H1 (cell line): ENCODE measurements at regions not wholly inside any gene's neighbourhood (a gene's known extent, or its start where the extent isn't known, plus 50 kb on each side); places are given as distances from the start of the nearest gene placed in this dataset.

Source experiments
- CTCF ChIA-PET: fragments of 300-600 bp; sonication (Branson Sonifier 250); formaldehyde crosslinking; loops from one replicate; lab custom pipeline; 2021; ENCODE audit not compliant: partially characterized antibody; lab: Charles Lee
- POLR2A ChIA-PET: fragments of 300-600 bp; sonication (Branson Sonifier 250); formaldehyde crosslinking; loops from one replicate; lab custom pipeline; 2021; ENCODE audit warnings: inconsistent platforms; ENCODE audit not compliant: partially characterized antibody; lab: Charles Lee
- DNase-seq, 2 experiments: peaks; one replicate each; pipeline versions ENCODE4 v3.0.0 to v3.0.0-alpha.2; 2010 to 2022; ENCODE audit warnings: low spot score in 2 of 2, low read depth in 1 of 2, mixed read lengths in 1 of 2
- FAIRE-seq: peaks from 2 replicates; lab custom pipeline; 2011; peaks lifted over from hg19 to GRCh38; lab: Jason Lieb, UNC
- H2AFZ ChIP-seq: 2 replicates; pipeline ENCODE4 v1.8.1; 2012; ENCODE audit warnings: low read length, inconsistent platforms
- H2AK5ac ChIP-seq: 2 replicates; pipeline ENCODE4 v1.6.1; 2013; ENCODE audit warnings: low read depth, low read length
- H2BK120ac ChIP-seq: replicated peaks from 2 replicates; pipeline ENCODE3; 2013; ENCODE audit warnings: low read depth, low read length, inconsistent platforms
- H2BK12ac ChIP-seq: 2 replicates; pipeline ENCODE4 v1.6.1; 2013; ENCODE audit warnings: low read depth, low read length
- H2BK15ac ChIP-seq: 2 replicates; pipeline ENCODE4 v1.6.1; 2013; ENCODE audit warnings: low read length
- H2BK20ac ChIP-seq: 2 replicates; pipeline ENCODE4 v1.6.1; 2013; ENCODE audit warnings: low read length
- H2BK5ac ChIP-seq: 2 replicates; pipeline ENCODE4 v1.6.1; 2013; ENCODE audit warnings: low read depth, low read length
- H3K14ac ChIP-seq: 2 replicates; pipeline ENCODE4 v1.6.1; 2013; ENCODE audit warnings: inconsistent platforms; ENCODE audit not compliant: insufficient read length
- H3K18ac ChIP-seq: 2 replicates; pipeline ENCODE4 v1.6.1; 2013; ENCODE audit warnings: low read length; ENCODE audit errors: extremely low read depth
- H3K23ac ChIP-seq: 2 replicates; pipeline ENCODE4 v1.6.1; 2013; ENCODE audit warnings: inconsistent platforms; ENCODE audit not compliant: insufficient read length
- H3K23me2 ChIP-seq: 2 replicates; pipeline ENCODE4 v1.6.1; 2013; ENCODE audit warnings: low read depth, low read length
- H3K27ac ChIP-seq: 2 replicates; pipeline ENCODE4 v1.6.1; 2011; ENCODE audit warnings: low read depth, low read length, inconsistent platforms
- H3K27me3 ChIP-seq, 4 experiments: replicated peaks in 1 of 4; 1 replicate in 1 of 4; 2 replicates in 3 of 4; pipeline versions ENCODE4 v1.6.1 to v1.8.1; 2011 to 2013; ENCODE audit warnings: low read length in 3 of 4, mild to moderate bottlenecking in 3 of 4, inconsistent platforms in 2 of 4, mixed read lengths in 2 of 4, moderate library complexity in 1 of 4; ENCODE audit not compliant: control insufficient read depth in 3 of 4, insufficient read depth in 3 of 4; ENCODE audit errors: extremely low read depth in 1 of 4
- H3K36me3 ChIP-seq, 4 experiments: 2 replicates each; pipeline versions ENCODE4 v1.6.1 to v1.8.1; 2011 to 2013; ENCODE audit warnings: mild to moderate bottlenecking in 4 of 4, low read length in 3 of 4, moderate library complexity in 2 of 4, control low read depth in 1 of 4, inconsistent platforms in 1 of 4; ENCODE audit not compliant: insufficient read depth in 4 of 4, control insufficient read depth in 2 of 4
- H3K4ac ChIP-seq: replicated peaks from 2 replicates; pipeline ENCODE3; 2013; ENCODE audit warnings: low read length, low read depth, mixed read lengths, inconsistent platforms; ENCODE audit not compliant: insufficient read length
- H3K4me1 ChIP-seq, 4 experiments: replicated peaks in 1 of 4; 1 replicate in 1 of 4; 2 replicates in 3 of 4; pipeline versions ENCODE4 v1.6.1 to v1.8.1; 2011 to 2013; ENCODE audit warnings: low read length in 3 of 4, inconsistent platforms in 2 of 4, mixed read lengths in 1 of 4; ENCODE audit not compliant: insufficient read depth in 4 of 4, control insufficient read depth in 3 of 4
- H3K4me2 ChIP-seq, 2 experiments: 2 replicates each; pipeline versions ENCODE4 v1.6.1 to v1.8.1; 2011 to 2013; ENCODE audit warnings: low read depth in 2 of 2, low read length in 2 of 2, control low read depth in 1 of 2, inconsistent platforms in 1 of 2, mild to moderate bottlenecking in 1 of 2; ENCODE audit not compliant: insufficient read depth in 1 of 2
- H3K4me3 ChIP-seq, 4 experiments: fragments of 200-600, 300-600 bp in 1 of 4; sonication (generic), shearing (Covaris generic), sonication (Bioruptor Twin) in 1 of 4; 2 replicates each; pipeline versions ENCODE4 v1.5.1 to v1.8.1; 2011 to 2016; ENCODE audit warnings: low read length in 4 of 4, low read depth in 3 of 4, control low read depth in 2 of 4, inconsistent platforms in 2 of 4, mild to moderate bottlenecking in 2 of 4, mixed read lengths in 1 of 4, moderate library complexity in 1 of 4; ENCODE audit not compliant: insufficient read depth in 2 of 4; ENCODE audit errors: extremely low read depth in 1 of 4
- H3K56ac ChIP-seq: replicated peaks from 2 replicates; pipeline ENCODE3; 2013; ENCODE audit warnings: low read depth, mild to moderate bottlenecking, mixed read lengths, low read length, inconsistent platforms; ENCODE audit not compliant: insufficient read length
- H3K79me1 ChIP-seq: 2 replicates; pipeline ENCODE4 v1.6.1; 2013; ENCODE audit warnings: low read depth, low read length, control low read depth
- H3K79me2 ChIP-seq, 2 experiments: 2 replicates each; pipeline versions ENCODE4 v1.6.1 to v1.8.1; 2012 to 2013; ENCODE audit warnings: low read length in 2 of 2, mild to moderate bottlenecking in 2 of 2, inconsistent platforms in 1 of 2; ENCODE audit not compliant: insufficient read depth in 2 of 2, control insufficient read depth in 1 of 2
- H3K9ac ChIP-seq, 4 experiments: replicated peaks in 1 of 4; 1 replicate in 1 of 4; 2 replicates in 3 of 4; pipeline versions ENCODE4 v1.6.1 to v1.8.1; 2011 to 2013; ENCODE audit warnings: low read depth in 3 of 4, low read length in 3 of 4, control low read depth in 2 of 4, mild to moderate bottlenecking in 2 of 4, moderate library complexity in 2 of 4, inconsistent platforms in 1 of 4; ENCODE audit errors: extremely low read depth in 1 of 4
- H3K9me3 ChIP-seq, 2 experiments: 2 replicates each; pipeline versions ENCODE4 v1.6.1 to v1.8.1; 2012 to 2013; ENCODE audit warnings: mild to moderate bottlenecking in 2 of 2, moderate library complexity in 2 of 2, control low read depth in 1 of 2, inconsistent platforms in 1 of 2, low read depth in 1 of 2, low read length in 1 of 2, mixed read lengths in 1 of 2; ENCODE audit not compliant: insufficient read depth in 2 of 2
- H4K20me1 ChIP-seq, 2 experiments: replicated peaks in 1 of 2; 2 replicates each; pipeline versions ENCODE3 to v1.8.1; 2011 to 2013; ENCODE audit warnings: inconsistent platforms in 2 of 2, low read length in 2 of 2, mild to moderate bottlenecking in 1 of 2; ENCODE audit not compliant: insufficient read depth in 2 of 2, control insufficient read depth in 1 of 2
- H4K5ac ChIP-seq: 2 replicates; pipeline ENCODE4 v1.6.1; 2013; ENCODE audit warnings: low read length, low read depth, mixed read lengths, inconsistent platforms; ENCODE audit not compliant: insufficient read length
- H4K8ac ChIP-seq: 2 replicates; pipeline ENCODE4 v1.8.0; 2013; ENCODE audit warnings: mild to moderate bottlenecking, moderate library complexity, low read length, inconsistent platforms; ENCODE audit not compliant: insufficient read depth; ENCODE audit errors: extremely low read depth
- H4K91ac ChIP-seq: replicated peaks from 2 replicates; pipeline ENCODE3; 2013; ENCODE audit warnings: low read length, mixed read lengths, inconsistent platforms; ENCODE audit not compliant: insufficient read length
- ATF3 ChIP-seq: IDR thresholded peaks from 2 replicates; pipeline ENCODE4 v1.6.1; 2011; ENCODE audit warnings: low read depth, mild to moderate bottlenecking, low read length; ENCODE audit not compliant: insufficient read depth
- CHD1 ChIP-seq: IDR thresholded peaks from 2 replicates; pipeline ENCODE4 v1.6.1; 2012; ENCODE audit warnings: low read depth, low read length, improper control_type of control experiment
- CTCF ChIP-seq, 3 experiments: IDR thresholded peaks; 1 replicate in 2 of 3; 2 replicates in 1 of 3; pipeline versions ENCODE4 v1.5.1 to v1.6.1; 2011; ENCODE audit warnings: low read length in 3 of 3, mild to moderate bottlenecking in 3 of 3, inconsistent platforms in 2 of 3, low read depth in 1 of 3, moderate library complexity in 1 of 3; ENCODE audit not compliant: insufficient read depth in 1 of 3; ENCODE audit errors: control extremely low read depth in 1 of 3
- HDAC2 ChIP-seq, 2 experiments: fragments of 300-600 bp in 1 of 2; sonication (generic) in 1 of 2; IDR thresholded peaks; 2 replicates each; pipeline ENCODE4 v1.6.1; 2011 to 2012; ENCODE audit warnings: low read depth in 2 of 2, low read length in 2 of 2, mild to moderate bottlenecking in 2 of 2, moderate library complexity in 2 of 2, borderline replicate concordance in 1 of 2, inconsistent platforms in 1 of 2
- JUND ChIP-seq: IDR thresholded peaks from 2 replicates; pipeline ENCODE4 v1.6.1; 2011; ENCODE audit warnings: mild to moderate bottlenecking, improper control_type of control experiment, low read length
- POLR2A ChIP-seq, 2 experiments: IDR thresholded peaks; 1 replicate in 1 of 2; 2 replicates in 1 of 2; pipeline ENCODE4 v1.6.1; 2011; ENCODE audit warnings: low read depth in 2 of 2, low read length in 2 of 2, mild to moderate bottlenecking in 2 of 2; ENCODE audit errors: control extremely low read depth in 1 of 2
- RBBP5 ChIP-seq: IDR thresholded peaks from 2 replicates; pipeline ENCODE4 v1.7.1; 2012; ENCODE audit warnings: low read depth, mild to moderate bottlenecking, inconsistent platforms, low read length, moderate library complexity, borderline replicate concordance
- RNF2 ChIP-seq: fragments of 200-900, 300-1000 bp; sonication (generic); IDR thresholded peaks from 2 replicates; pipeline ENCODE4 v1.7.1; 2016; ENCODE audit warnings: borderline replicate concordance, low read depth, mild to moderate bottlenecking, antibody characterized with exemption, low read length; ENCODE audit not compliant: poor library complexity, severe bottlenecking; ENCODE audit errors: missing control alignments
- RXRA ChIP-seq: IDR thresholded peaks from 2 replicates; pipeline ENCODE4 v1.6.1; 2011; ENCODE audit warnings: low read depth, mild to moderate bottlenecking, low read length, moderate library complexity; ENCODE audit not compliant: insufficient read depth
- TCF12 ChIP-seq: IDR thresholded peaks from 2 replicates; pipeline ENCODE4 v1.6.1; 2011; ENCODE audit warnings: low read depth, mild to moderate bottlenecking, low read length
- TEAD4 ChIP-seq: IDR thresholded peaks from 2 replicates; pipeline ENCODE4 v1.6.1; 2012; ENCODE audit warnings: low read depth, low read length, inconsistent platforms, mixed read lengths
- WGBS, 2 experiments: shearing (Covaris generic) in 1 of 2; methylation state at CpG; one replicate each; pipeline versions ENCODE4 v1.1.6 to v1.1.7; 2013 to 2015; ENCODE audit warnings: low lambda C conversion rate in 2 of 2, mixed read lengths in 2 of 2, inconsistent platforms in 1 of 2, low coverage in 1 of 2, missing lambda C conversion rate in 1 of 2; ENCODE audit not compliant: insufficient replicate concordance in 2 of 2, insufficient coverage in 1 of 2, insufficient read length in 1 of 2; ENCODE audit errors: extremely low coverage in 1 of 2, missing lambda C conversion rate in 1 of 2; 5-methylcytosine and 5-hydroxymethylcytosine counted together

- no peak overlapping the region for H3K4me2 ChIP-seq
- H4K8ac ChIP-seq = no peak overlapping the region
- no peak overlapping the region for H3K4ac ChIP-seq
- 100% methylated on average over 1 of the region's 1 CpG; no CpG with 5 or more reads in 1 of the 2 experiments for WGBS, 2 experiments
- no peaks in the 10 kb centered on the region for H3K36me3 ChIP-seq
- no peak overlapping the region for H3K18ac ChIP-seq
- ChIA-PET POLR2A (no interaction called here), CTCF (interaction anchor here (0.6 kb wide), 1 partner anchor 458 kb away, joined by 3 read pairs; no protein-coding TSS in a partner anchor)
- H4K91ac ChIP-seq = no peak overlapping the region
- H3K4me3 ChIP-seq = no peak overlapping the region
- no peaks in the 10 kb centered on the region for H3K9me3 ChIP-seq
- no peak overlapping the region for H4K5ac ChIP-seq
- H3K79me2 ChIP-seq = no peaks in the 10 kb centered on the region
- no peak overlapping the region for H3K27ac ChIP-seq
- no peak for FAIRE-seq
- H3K9ac ChIP-seq = no peak overlapping the region
- H2AK5ac ChIP-seq = no peak overlapping the region
- H2BK20ac ChIP-seq = no peak overlapping the region
- no peaks in the 10 kb centered on the region for H3K27me3 ChIP-seq
- no peaks in the 10 kb centered on the region for H3K79me1 ChIP-seq
- no peak for DNase-seq
- no peak overlapping the region for H2BK5ac ChIP-seq
- H2BK12ac ChIP-seq = no peak overlapping the region
- no peak overlapping the region for H3K14ac ChIP-seq
- no peaks in the 10 kb centered on the region for H3K4me1 ChIP-seq
- no peaks in the 10 kb centered on the region for H3K23me2 ChIP-seq
- H2BK120ac ChIP-seq = no peak overlapping the region
- no peak overlapping the region for H3K56ac ChIP-seq
- no peak overlapping the region for H3K23ac ChIP-seq
- no peak overlapping the region for H2BK15ac ChIP-seq
- H2AFZ ChIP-seq = no peak overlapping the region
- no peaks in the 10 kb centered on the region for H4K20me1 ChIP-seq
- TF ChIP-seq CTCF (IDR thresholded peaks at IDR 0.05; ENCODE audit: control extremely low read depth in 1 of 3, insufficient read depth in 1 of 3, low read depth in 1 of 3, low read length in 3 of 3) = no peak
- TF ChIP-seq JUND = no peak
- no peak for TF ChIP-seq RNF2
- TF ChIP-seq HDAC2 (IDR thresholded peaks at IDR 0.05; ENCODE audit: borderline replicate concordance in 1 of 2, low read depth in 2 of 2, low read length in 2 of 2) = no peak
- no peak for TF ChIP-seq CHD1
- no peak for TF ChIP-seq POLR2A (IDR thresholded peaks at IDR 0.05; ENCODE audit: control extremely low read depth in 1 of 2, low read depth in 2 of 2, low read length in 2 of 2)
- TF ChIP-seq TCF12 = no peak
- no peak for TF ChIP-seq RBBP5
- TF ChIP-seq TEAD4 = no peak
- no peak for TF ChIP-seq RXRA
- no peak for TF ChIP-seq ATF3
These were observed 725.1 kb downstream of the C4orf33 start for GRCh38 chr4:129821073-129821472.
